PC-3 (cell line): ENCODE measurements at regions not wholly inside any gene's neighbourhood (a gene's known extent, or its start where the extent isn't known, plus 50 kb on each side); places are given as distances from the start of the nearest gene placed in this dataset.

Experiments used
- ATAC-seq: fragments of 200-7000 bp; cut with Tn5 transposase; 2 replicates; pipeline ENCODE4 v1.9.1; 2020; ENCODE audit warnings: mild to moderate bottlenecking, moderate library complexity
- BruUV-seq: library from RNA; stranded (reverse); fragments of 400-500 nt; replicated peaks from 2 replicates; lab custom pipeline; 2021; lab: Mats Ljungman, UMichigan
- CTCF ChIA-PET: fragments of 300-600 bp; sonication (Branson Sonifier 250); formaldehyde crosslinking; loops from one replicate; lab custom pipeline; 2022; ENCODE audit warnings: antibody characterized with exemption; lab: Charles Lee
- POLR2A ChIA-PET: fragments of 300-600 bp; sonication (Branson Sonifier 250); formaldehyde crosslinking; loops from one replicate; lab custom pipeline; 2022; ENCODE audit warnings: antibody characterized with exemption; ENCODE audit not compliant: unreplicated experiment; lab: Charles Lee
- DNase-seq: peaks from one replicate; pipeline ENCODE4 v3.0.0-alpha.2; 2015
- H2AFZ ChIP-seq: fragments of 300-600 bp; sonication (generic); 2 replicates; pipeline ENCODE4 v1.6.0; 2016; ENCODE audit warnings: antibody characterized with exemption, low read length
- H3F3A ChIP-seq: fragments of 300-600 bp; sonication (generic); one replicate; pipeline ENCODE4 v1.6.0; 2017; ENCODE audit warnings: antibody characterized with exemption, low read length, control low read depth, mild to moderate bottlenecking; ENCODE audit not compliant: unreplicated experiment
- H3K27ac ChIP-seq: fragments of 300-600 bp; sonication (generic); 2 replicates; pipeline ENCODE4 v1.5.1; 2016; ENCODE audit warnings: mild to moderate bottlenecking, low read length
- H3K27me3 ChIP-seq: fragments of 300-600 bp; sonication (generic); 2 replicates; pipeline ENCODE4 v1.6.1; 2016; ENCODE audit warnings: low read length, mixed read lengths
- H3K36me3 ChIP-seq: fragments of 300-600 bp; sonication (generic); 2 replicates; pipeline ENCODE4 v1.6.1; 2016; ENCODE audit warnings: low read depth, mixed run types, low read length, mixed read lengths
- H3K4me1 ChIP-seq: fragments of 300-600 bp; sonication (generic); 2 replicates; pipeline ENCODE4 v1.5.1; 2016; ENCODE audit warnings: low read length; ENCODE audit not compliant: insufficient read depth
- H3K4me2 ChIP-seq: fragments of 300-600 bp; sonication (generic); 2 replicates; pipeline ENCODE4 v1.6.0; 2016; ENCODE audit warnings: low read length
- H3K4me3 ChIP-seq: fragments of 300-600 bp; sonication (generic); 2 replicates; pipeline ENCODE4 v1.5.1; 2016; ENCODE audit warnings: mild to moderate bottlenecking, low read length, mixed read lengths
- H3K79me2 ChIP-seq: fragments of 300-600 bp; sonication (generic); 2 replicates; pipeline ENCODE4 v1.6.1; 2017; ENCODE audit warnings: low read length, mixed read lengths
- H3K9ac ChIP-seq: fragments of 300-600 bp; sonication (generic); 2 replicates; pipeline ENCODE4 v1.6.0; 2016; ENCODE audit warnings: mild to moderate bottlenecking, low read length
- H3K9me2 ChIP-seq: fragments of 300-600 bp; sonication (generic); replicated peaks from 2 replicates; pipeline ENCODE4 v1.6.1; 2016; ENCODE audit warnings: mixed run types, low read length, mixed read lengths
- H3K9me3 ChIP-seq: fragments of 300-600 bp; sonication (generic); 2 replicates; pipeline ENCODE4 v1.6.1; 2016; ENCODE audit warnings: low read length, mixed read lengths
- H4K20me1 ChIP-seq: fragments of 300-600 bp; sonication (generic); 2 replicates; pipeline ENCODE4 v1.6.1; 2016; ENCODE audit warnings: low read length, mixed read lengths
- EZH2 ChIP-seq: fragments of 300-600 bp; sonication (generic); IDR thresholded peaks from one replicate; pipeline ENCODE4 v1.6.1; 2017; ENCODE audit warnings: antibody characterized with exemption, mild to moderate bottlenecking, low read length; ENCODE audit not compliant: unreplicated experiment
- EZH2phosphoT487 ChIP-seq: fragments of 300-600 bp; sonication (generic); IDR thresholded peaks from 2 replicates; pipeline ENCODE4 v1.6.1; 2018; ENCODE audit warnings: mild to moderate bottlenecking, antibody characterized with exemption, low read length, borderline replicate concordance
- intact Hi-C: fragments of 100-400 bp; cut with micrococcal nuclease; formaldehyde crosslinking; loops from 2 replicates; pipeline ENCODE4 v1.9.0; 2023
- TF ChIP-seq, protein P1 (sequence below): fragments of 300-600 bp; sonication (generic); conservative IDR thresholded peaks from 2 replicates; pipeline ENCODE4 v1.5.1; 2017; ENCODE audit warnings: antibody characterized with exemption, low read depth, mild to moderate bottlenecking, low read length

- Histone ChIP-seq H3K36me3 (no peaks in the 10 kb centered on the region), H3K9me3 (no peaks in the 10 kb centered on the region), H3K4me3 (no peak overlapping the region), H3K9me2 (no peaks in the 10 kb centered on the region), H4K20me1 (no peaks in the 10 kb centered on the region), H3K9ac (no peak overlapping the region), H3K27me3 (peaks cover 8% of the 10 kb centered on the region; the same call in 1 of the 2 replicates), H2AFZ (no peak overlapping the region), H3F3A (no peaks in the 10 kb centered on the region), H3K79me2 (no peaks in the 10 kb centered on the region), H3K27ac (no peak overlapping the region), H3K4me2 (no peak overlapping the region), H3K4me1 (no peaks in the 10 kb centered on the region)
- TF ChIP-seq EZH2phosphoT487 (no peak), EZH2 (no peak)
- TF ChIP-seq, protein P1, sequence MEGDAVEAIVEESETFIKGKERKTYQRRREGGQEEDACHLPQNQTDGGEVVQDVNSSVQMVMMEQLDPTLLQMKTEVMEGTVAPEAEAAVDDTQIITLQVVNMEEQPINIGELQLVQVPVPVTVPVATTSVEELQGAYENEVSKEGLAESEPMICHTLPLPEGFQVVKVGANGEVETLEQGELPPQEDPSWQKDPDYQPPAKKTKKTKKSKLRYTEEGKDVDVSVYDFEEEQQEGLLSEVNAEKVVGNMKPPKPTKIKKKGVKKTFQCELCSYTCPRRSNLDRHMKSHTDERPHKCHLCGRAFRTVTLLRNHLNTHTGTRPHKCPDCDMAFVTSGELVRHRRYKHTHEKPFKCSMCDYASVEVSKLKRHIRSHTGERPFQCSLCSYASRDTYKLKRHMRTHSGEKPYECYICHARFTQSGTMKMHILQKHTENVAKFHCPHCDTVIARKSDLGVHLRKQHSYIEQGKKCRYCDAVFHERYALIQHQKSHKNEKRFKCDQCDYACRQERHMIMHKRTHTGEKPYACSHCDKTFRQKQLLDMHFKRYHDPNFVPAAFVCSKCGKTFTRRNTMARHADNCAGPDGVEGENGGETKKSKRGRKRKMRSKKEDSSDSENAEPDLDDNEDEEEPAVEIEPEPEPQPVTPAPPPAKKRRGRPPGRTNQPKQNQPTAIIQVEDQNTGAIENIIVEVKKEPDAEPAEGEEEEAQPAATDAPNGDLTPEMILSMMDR: no peak
- intact Hi-C loops: no loop called here
- CTCF ChIA-PET: no interaction called here
- POLR2A ChIA-PET: no interaction called here
- DNase-seq (no peak), ATAC-seq (no peak)
- BruUV-seq: no TSS peak
Observed at GRCh38 chr14:101193106-101193844, 289.8 kb upstream of the RTL1 start.

- Histone ChIP-seq H3K36me3 (no peaks in the 10 kb centered on the region), H3K4me3 (no peak overlapping the region), H3K4me1 (no peaks in the 10 kb centered on the region), H2AFZ (no peak overlapping the region), H3K9me3 (no peaks in the 10 kb centered on the region), H3K9me2 (no peaks in the 10 kb centered on the region), H3K27me3 (peaks cover 8% of the 10 kb centered on the region; the same call in 1 of the 2 replicates), H3K27ac (no peak overlapping the region), H4K20me1 (no peaks in the 10 kb centered on the region), H3F3A (no peaks in the 10 kb centered on the region), H3K4me2 (no peak overlapping the region), H3K9ac (no peak overlapping the region), H3K79me2 (no peaks in the 10 kb centered on the region)
- no peak for DNase-seq
- TF ChIP-seq, protein P1: no peak
- TF ChIP-seq EZH2 (no peak), EZH2phosphoT487 (no peak)
- no TSS peak for BruUV-seq
- intact Hi-C loops: no loop called here
- POLR2A ChIA-PET: no interaction called here
- CTCF ChIA-PET: no interaction called here
- no peak for ATAC-seq
Observed at GRCh38 chr14:101193845-101194372, 290.4 kb upstream of the RTL1 start.
